ENCODE measurements at regions not wholly inside any gene's neighbourhood (a gene's known extent, or its start where the extent isn't known, plus 50 kb on each side); places are given as distances from the start of the nearest gene placed in this dataset.
"Not testable (repeated sequence)": the region's sequence is repeated elsewhere in the genome, so short reads cannot be mapped to it uniquely, and the experiment has no call there.

DNA sequence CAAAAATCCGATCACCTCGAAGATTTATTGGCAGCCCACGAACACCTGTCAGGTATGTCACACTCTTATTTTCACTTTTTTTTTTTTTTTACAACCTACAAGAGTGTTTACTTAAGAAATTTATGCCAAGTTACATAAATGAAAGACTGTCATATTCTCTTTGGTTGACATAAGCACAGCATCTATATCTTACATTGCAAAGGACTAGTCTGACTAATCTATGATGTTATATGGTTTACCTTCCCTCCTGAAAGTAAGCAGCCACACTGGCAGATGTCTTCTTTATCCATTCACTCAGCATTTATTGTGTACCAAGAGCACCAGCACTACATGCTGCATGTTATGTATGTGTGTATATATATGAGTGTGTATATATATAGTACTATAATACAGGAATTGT, 156.3 kb downstream of the CDRT15L2 start:
- WGBS, 2 donors (ENCODE audit: low coverage in 1 of 2), result 49 to 74% methylated on average over 3 of the region's 3 CpGs
- in situ Hi-C loops (cut with MboI; ENCODE audit: low pct_ligation_motif_present in 1 of 4, low pct_unique_long_range_greater_than_20kb in 1 of 4, low sequenced_read_pairs in 3 of 4) (no loop called here), intact Hi-C loops (cut with DNase I; ENCODE audit: low total_unique reads) (no loop called here)
- no peaks in the 10 kb centered on the region for H3K36me3 ChIP-seq
- TF ChIP-seq POLR2A (IDR thresholded peaks at IDR 0.05) (no peak), EP300 (IDR thresholded peaks at IDR 0.05; ENCODE audit: low read depth) (no peak), CTCF (IDR thresholded peaks at IDR 0.05) (no peak), POLR2AphosphoS5 (IDR thresholded peaks at IDR 0.05) (no peak)
- no peaks in the 10 kb centered on the region for H3K4me1 ChIP-seq
- H3K27me3 ChIP-seq, result peaks cover 3% of the 10 kb centered on the region
- H3K9me3 ChIP-seq, result no peaks in the 10 kb centered on the region
- H3K27ac ChIP-seq, result no peak overlapping the region
- DNase-seq, result no peak
- no peak overlapping the region for H3K4me3 ChIP-seq

- 65 to 71% methylated on average over 7 of the region's 7 CpGs for WGBS, 2 donors (ENCODE audit: low coverage in 1 of 2)
These were observed 158.1 kb downstream of the CDRT15L2 start for GRCh38 chr17:20737636-20738035.

GRCh38 chr17:20771104-20771503, 191.6 kb downstream of the CDRT15L2 start:
- TF ChIP-seq POLR2AphosphoS5 (IDR thresholded peaks at IDR 0.05), result no peak
- TF ChIP-seq CTCF (IDR thresholded peaks at IDR 0.05), result no peak
- TF ChIP-seq POLR2A (IDR thresholded peaks at IDR 0.05), result no peak
- no peak for TF ChIP-seq EP300 (IDR thresholded peaks at IDR 0.05; ENCODE audit: low read depth)
- H3K27me3 ChIP-seq, result no peaks in the 10 kb centered on the region
- 90 to 91% methylated on average over 8 of the region's 8 CpGs for WGBS, 2 donors (ENCODE audit: low coverage in 1 of 2)
- no peaks in the 10 kb centered on the region for H3K9me3 ChIP-seq
- no peak overlapping the region for H3K27ac ChIP-seq
- no peak overlapping the region for H3K4me3 ChIP-seq
- in situ Hi-C loops (cut with MboI; ENCODE audit: low pct_ligation_motif_present in 1 of 4, low pct_unique_long_range_greater_than_20kb in 1 of 4, low sequenced_read_pairs in 3 of 4) (no loop called here), intact Hi-C loops (cut with DNase I; ENCODE audit: low total_unique reads) (no loop called here)
- H3K36me3 ChIP-seq, result no peaks in the 10 kb centered on the region
- H3K4me1 ChIP-seq, result no peaks in the 10 kb centered on the region
- no peak for DNase-seq

More at GRCh38 chr17:20737636-20738035, 158.1 kb downstream of the CDRT15L2 start:
- intact Hi-C loops (cut with DNase I; ENCODE audit: low total_unique reads); H3K9me3 ChIP-seq; DNase-seq; H3K4me1 ChIP-seq; H3K4me3 ChIP-seq; H3K36me3 ChIP-seq; in situ Hi-C loops (cut with MboI; ENCODE audit: low pct_ligation_motif_present in 1 of 4, low pct_unique_long_range_greater_than_20kb in 1 of 4, low sequenced_read_pairs in 3 of 4); H3K27ac ChIP-seq; H3K27me3 ChIP-seq: not testable (repeated sequence)

DNA sequence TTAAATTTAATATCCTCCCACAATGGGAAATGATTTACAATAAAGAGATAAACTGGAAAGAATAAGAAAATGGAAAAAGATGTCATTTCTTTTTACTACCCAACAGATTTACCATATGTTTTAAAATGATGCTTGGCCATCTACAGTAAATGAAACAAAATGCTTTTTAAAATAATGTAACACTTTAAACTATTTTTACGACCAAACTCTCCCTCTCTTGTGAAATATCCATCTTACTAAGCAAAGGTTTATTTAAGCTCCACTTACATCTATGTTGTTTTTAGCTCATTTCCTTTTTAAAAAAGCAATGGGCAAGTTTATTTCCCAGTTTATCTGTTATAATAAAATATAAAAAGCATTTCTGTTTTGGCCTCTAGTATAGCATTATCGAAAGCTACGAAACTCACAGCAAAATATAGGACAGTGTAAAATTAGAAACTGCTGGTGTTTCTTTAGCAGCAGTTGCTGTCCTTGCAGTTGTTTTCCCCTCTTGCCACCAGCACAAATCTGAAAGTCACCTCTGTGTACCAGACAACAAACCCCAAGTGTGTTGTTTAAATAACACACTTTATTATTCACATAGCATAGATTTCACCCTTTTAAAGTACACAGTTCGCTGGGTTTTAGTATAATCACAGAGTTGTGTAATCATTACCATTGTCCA, 195.1 kb downstream of the CDRT15L2 start:
- TF ChIP-seq POLR2A (IDR thresholded peaks at IDR 0.05), result no peak
- TF ChIP-seq EP300 (IDR thresholded peaks at IDR 0.05; ENCODE audit: low read depth), result no peak
- TF ChIP-seq CTCF (IDR thresholded peaks at IDR 0.05), result no peak
- no peak for TF ChIP-seq POLR2AphosphoS5 (IDR thresholded peaks at IDR 0.05)
- WGBS, 2 donors (ENCODE audit: low coverage in 1 of 2), result 60 to 63% methylated on average over 4 of the region's 4 CpGs
- in situ Hi-C loops (cut with MboI; ENCODE audit: low pct_ligation_motif_present in 1 of 4, low pct_unique_long_range_greater_than_20kb in 1 of 4, low sequenced_read_pairs in 3 of 4), result no loop called here
- no peaks in the 10 kb centered on the region for H3K4me1 ChIP-seq
- no peak for DNase-seq
- H3K9me3 ChIP-seq, result no peaks in the 10 kb centered on the region
- no peaks in the 10 kb centered on the region for H3K27me3 ChIP-seq
- no peak overlapping the region for H3K27ac ChIP-seq
- H3K4me3 ChIP-seq, result no peak overlapping the region
- intact Hi-C loops (cut with DNase I; ENCODE audit: low total_unique reads), result no loop called here
- no peaks in the 10 kb centered on the region for H3K36me3 ChIP-seq

- no peaks in the 10 kb centered on the region for H3K27me3 ChIP-seq
- WGBS, 2 donors (ENCODE audit: low coverage in 1 of 2), result 92 to 100% methylated on average over 1 to 19 of the region's 19 CpGs
- in situ Hi-C loops (cut with MboI; ENCODE audit: low pct_ligation_motif_present in 1 of 4, low pct_unique_long_range_greater_than_20kb in 1 of 4, low sequenced_read_pairs in 3 of 4), result no loop called here
These were observed 195.8 kb downstream of the CDRT15L2 start for GRCh38 chr17:20775331-20775730.

More at GRCh38 chr17:20775331-20775730, 195.8 kb downstream of the CDRT15L2 start:
- H3K27ac ChIP-seq, result no peak overlapping the region
- no peaks in the 10 kb centered on the region for H3K4me1 ChIP-seq
- TF ChIP-seq POLR2AphosphoS5 (IDR thresholded peaks at IDR 0.05), result no peak
- no peak for TF ChIP-seq EP300 (IDR thresholded peaks at IDR 0.05; ENCODE audit: low read depth)
- TF ChIP-seq POLR2A (IDR thresholded peaks at IDR 0.05), result no peak
- TF ChIP-seq CTCF (IDR thresholded peaks at IDR 0.05), result no peak
- no peak overlapping the region for H3K4me3 ChIP-seq
- no peaks in the 10 kb centered on the region for H3K9me3 ChIP-seq
- H3K36me3 ChIP-seq, result no peaks in the 10 kb centered on the region
- intact Hi-C loops (cut with DNase I; ENCODE audit: low total_unique reads), result no loop called here
- DNase-seq, result no peak

Measured in transverse colon (tissue), 4 donors.